ENCODE measurements at regions not wholly inside any gene's neighbourhood (a gene's known extent, or its start where the extent isn't known, plus 50 kb on each side); places are given as distances from the start of the nearest gene placed in this dataset.

GRCh38 chr5:29697785-29698414 is 1495.6 kb upstream of the CDH6 start:
- no peak for DNase-seq
- Histone ChIP-seq H3K9me3 (replicated peaks) (peaks cover 4% of the 10 kb centered on the region), H3K4me3 (no peak overlapping the region), H3K27me3 (ENCODE audit: low read depth) (no peaks in the 10 kb centered on the region), H3K36me3 (no peaks in the 10 kb centered on the region), H3K4me1 (no peaks in the 10 kb centered on the region), H3K27ac (replicated peaks) (no peak overlapping the region)
- intact Hi-C loops (cut with micrococcal nuclease), result no loop called here
- TF ChIP-seq CTCF (IDR thresholded peaks at IDR 0.05; ENCODE audit: borderline replicate concordance), result no peak

GRCh38 chr5:29697278-29697677 is 1496.2 kb upstream of the CDH6 start:
- no peak for DNase-seq
- intact Hi-C loops (cut with micrococcal nuclease), result no loop called here
- Histone ChIP-seq H3K4me1 (no peaks in the 10 kb centered on the region), H3K27me3 (ENCODE audit: low read depth) (no peaks in the 10 kb centered on the region), H3K27ac (replicated peaks) (no peak overlapping the region), H3K9me3 (replicated peaks) (no peaks in the 10 kb centered on the region), H3K4me3 (no peak overlapping the region), H3K36me3 (no peaks in the 10 kb centered on the region)
- no peak for TF ChIP-seq CTCF (IDR thresholded peaks at IDR 0.05; ENCODE audit: borderline replicate concordance)

GRCh38 chr5:29672678-29673077 is 1520.8 kb upstream of the CDH6 start:
- no peak overlapping the region for H3K4me3 ChIP-seq
- H3K9me3 ChIP-seq (replicated peaks), result peaks cover 11% of the 10 kb centered on the region
- H3K36me3 ChIP-seq, result no peaks in the 10 kb centered on the region
- H3K4me1 ChIP-seq, result no peaks in the 10 kb centered on the region
- intact Hi-C loops (cut with micrococcal nuclease), result no loop called here
- TF ChIP-seq CTCF (IDR thresholded peaks at IDR 0.05; ENCODE audit: borderline replicate concordance), result no peak
- no peak overlapping the region for H3K27ac ChIP-seq (replicated peaks)
- no peaks in the 10 kb centered on the region for H3K27me3 ChIP-seq (ENCODE audit: low read depth)
- no peak for DNase-seq

- Histone ChIP-seq H3K9me3 (replicated peaks) (peaks cover 26% of the 10 kb centered on the region), H3K36me3 (no peaks in the 10 kb centered on the region), H3K27ac (replicated peaks) (no peak overlapping the region), H3K27me3 (ENCODE audit: low read depth) (no peaks in the 10 kb centered on the region), H3K4me1 (no peaks in the 10 kb centered on the region), H3K4me3 (no peak overlapping the region)
- no peak for DNase-seq
- intact Hi-C loops (cut with micrococcal nuclease), result no loop called here
- no peak for TF ChIP-seq CTCF (IDR thresholded peaks at IDR 0.05; ENCODE audit: borderline replicate concordance)
Measured at GRCh38 chr5:29662876-29663275, 1530.6 kb upstream of the CDH6 start.

GRCh38 chr5:29654954-29655353 is 1538.5 kb upstream of the CDH6 start:
- H3K27ac ChIP-seq (replicated peaks), result no peak overlapping the region
- H3K4me1 ChIP-seq, result no peaks in the 10 kb centered on the region
- no peaks in the 10 kb centered on the region for H3K36me3 ChIP-seq
- no peak overlapping the region for H3K4me3 ChIP-seq
- H3K27me3 ChIP-seq (ENCODE audit: low read depth), result no peaks in the 10 kb centered on the region
- DNase-seq, result no peak
- peaks cover 30% of the 10 kb centered on the region for H3K9me3 ChIP-seq (replicated peaks)
- TF ChIP-seq CTCF (IDR thresholded peaks at IDR 0.05; ENCODE audit: borderline replicate concordance), result no peak
- intact Hi-C loops (cut with micrococcal nuclease), result no loop called here

Measured in left ventricle myocardium inferior (tissue), 1 donor.